22Rv1 (cell line): ENCODE measurements at regions not wholly inside any gene's neighbourhood (a gene's known extent, or its start where the extent isn't known, plus 50 kb on each side); places are given as distances from the start of the nearest gene placed in this dataset.

Experiments used
- H3K27ac ChIP-seq: fragments of 450-650 bp; 2 replicates; pipeline ENCODE4 v1.5.1; 2017
- ZFX ChIP-seq: fragments of 450-650 bp; IDR thresholded peaks from 2 replicates; pipeline ENCODE4 v1.6.1; 2017; ENCODE audit warnings: antibody characterized with exemption, borderline replicate concordance
- TF ChIP-seq, protein P1 (sequence below): fragments of 450-650 bp; IDR thresholded peaks from 2 replicates; pipeline ENCODE4 v1.5.1; 2017; ENCODE audit warnings: mild to moderate bottlenecking

DNA sequence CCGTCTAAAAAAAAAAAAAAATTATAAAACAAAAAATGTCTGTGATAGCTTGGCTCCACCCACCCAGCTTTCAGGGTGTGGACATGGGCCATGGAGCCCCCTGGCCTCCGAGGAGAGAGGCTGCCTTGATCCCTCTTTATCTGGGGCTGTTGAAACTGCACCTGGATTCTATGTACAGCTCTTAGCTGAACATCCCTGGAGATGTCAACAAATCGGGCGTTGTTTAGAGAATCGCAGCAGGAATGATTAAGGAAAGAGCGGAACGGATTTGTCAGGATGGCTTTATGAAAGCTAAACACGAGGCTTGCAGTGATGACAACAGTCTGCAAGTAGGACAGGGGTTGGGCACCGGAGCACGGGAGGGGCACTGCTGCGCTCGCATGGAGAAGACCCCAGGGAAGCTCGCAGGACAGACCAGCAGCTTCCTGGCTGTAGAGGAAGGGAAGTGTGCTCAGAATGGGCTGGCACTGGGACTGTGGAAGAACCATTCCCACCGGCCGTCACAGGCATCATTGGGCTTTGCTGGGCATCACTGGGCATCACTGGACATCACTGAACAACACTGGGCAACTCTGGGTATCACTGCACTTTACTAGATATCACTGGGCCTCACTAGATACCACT, 195.8 kb upstream of the FOXF1 start:
- H3K27ac ChIP-seq = no peak overlapping the region
- TF ChIP-seq, protein P1, sequence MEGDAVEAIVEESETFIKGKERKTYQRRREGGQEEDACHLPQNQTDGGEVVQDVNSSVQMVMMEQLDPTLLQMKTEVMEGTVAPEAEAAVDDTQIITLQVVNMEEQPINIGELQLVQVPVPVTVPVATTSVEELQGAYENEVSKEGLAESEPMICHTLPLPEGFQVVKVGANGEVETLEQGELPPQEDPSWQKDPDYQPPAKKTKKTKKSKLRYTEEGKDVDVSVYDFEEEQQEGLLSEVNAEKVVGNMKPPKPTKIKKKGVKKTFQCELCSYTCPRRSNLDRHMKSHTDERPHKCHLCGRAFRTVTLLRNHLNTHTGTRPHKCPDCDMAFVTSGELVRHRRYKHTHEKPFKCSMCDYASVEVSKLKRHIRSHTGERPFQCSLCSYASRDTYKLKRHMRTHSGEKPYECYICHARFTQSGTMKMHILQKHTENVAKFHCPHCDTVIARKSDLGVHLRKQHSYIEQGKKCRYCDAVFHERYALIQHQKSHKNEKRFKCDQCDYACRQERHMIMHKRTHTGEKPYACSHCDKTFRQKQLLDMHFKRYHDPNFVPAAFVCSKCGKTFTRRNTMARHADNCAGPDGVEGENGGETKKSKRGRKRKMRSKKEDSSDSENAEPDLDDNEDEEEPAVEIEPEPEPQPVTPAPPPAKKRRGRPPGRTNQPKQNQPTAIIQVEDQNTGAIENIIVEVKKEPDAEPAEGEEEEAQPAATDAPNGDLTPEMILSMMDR = no peak
- no peak for TF ChIP-seq ZFX

DNA sequence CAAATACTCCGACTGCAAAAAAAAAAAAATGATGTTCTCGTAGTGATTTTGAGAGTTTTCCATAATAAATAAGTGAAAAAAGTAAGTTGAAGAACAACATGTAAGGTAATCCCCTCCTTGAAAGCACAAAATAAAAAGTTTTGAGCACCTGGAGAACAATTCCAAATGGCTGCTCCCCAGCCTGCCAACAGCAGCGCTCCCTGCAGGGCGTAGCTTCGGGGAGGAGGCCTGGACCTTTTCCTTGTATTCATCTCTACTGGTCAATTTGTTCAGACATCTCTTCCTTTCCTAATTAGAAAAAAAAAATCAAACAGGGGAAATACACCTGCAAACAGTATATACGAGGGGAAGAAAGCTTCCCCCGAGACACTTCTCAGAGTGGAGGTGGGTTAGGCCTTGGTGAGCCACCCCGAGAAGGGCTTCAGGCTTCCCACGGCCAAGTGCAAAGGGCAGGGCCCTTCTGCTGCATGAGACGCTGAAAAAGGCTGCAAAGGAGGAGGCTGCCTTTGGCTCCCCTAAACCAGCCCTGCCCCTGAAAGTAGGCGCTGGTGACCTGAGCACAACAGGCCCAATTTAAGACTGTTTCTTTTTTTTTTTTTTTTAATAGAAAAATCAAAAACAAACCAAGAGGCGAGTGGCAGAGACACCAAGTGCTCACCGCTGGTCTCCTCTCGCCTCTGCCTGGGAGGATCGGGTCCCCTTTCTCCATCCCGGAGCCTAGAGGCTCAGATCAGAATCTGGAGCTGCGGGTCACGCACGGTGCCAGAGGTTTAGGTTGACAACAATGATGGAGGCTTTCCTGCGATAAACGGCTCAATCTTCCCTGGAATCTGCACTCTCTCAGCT, 193.1 kb upstream of the FOXF1 start:
- TF ChIP-seq, protein P1 = no peak
- no peak for TF ChIP-seq ZFX
- H3K27ac ChIP-seq = no peak overlapping the region

DNA sequence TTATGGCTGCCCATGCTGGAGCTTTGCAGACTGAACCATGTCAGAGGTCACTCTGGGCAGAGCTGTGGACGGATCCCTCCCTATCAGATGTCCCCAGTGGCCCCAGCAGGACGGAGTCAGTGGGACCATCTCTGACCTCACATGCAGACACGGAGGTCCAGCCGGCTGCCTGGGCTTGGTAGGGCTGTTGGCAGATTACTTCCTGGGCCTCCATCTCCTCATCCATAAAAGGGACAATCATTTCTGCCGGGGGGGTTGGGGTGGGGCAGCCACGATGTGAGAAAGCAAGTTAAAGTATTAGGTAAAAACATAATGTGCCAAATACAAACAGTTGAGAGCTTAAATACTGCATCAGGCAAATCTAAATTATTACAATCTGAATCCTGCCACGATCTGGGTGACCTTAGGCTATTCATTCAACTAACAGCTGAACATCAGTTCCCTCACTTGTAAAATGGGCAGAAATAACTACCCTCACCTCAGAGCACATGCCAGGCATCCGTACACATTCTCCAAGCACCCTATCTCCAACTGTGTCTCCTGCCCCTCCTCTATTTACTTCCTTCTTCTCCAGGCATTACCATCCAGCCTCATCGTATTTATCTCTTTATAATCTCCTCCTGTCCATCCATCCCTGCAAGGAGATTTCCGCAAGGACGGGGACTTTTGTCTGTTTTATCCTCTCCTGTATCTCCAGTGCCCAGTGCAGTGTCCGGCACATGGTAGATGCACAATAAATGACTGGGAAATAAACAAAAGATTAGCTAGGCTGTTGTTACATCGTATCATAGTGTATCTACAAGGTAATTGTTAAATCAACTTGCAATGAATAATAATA, 192.3 kb upstream of the FOXF1 start:
- H3K27ac ChIP-seq = no peak overlapping the region
- TF ChIP-seq ZFX = no peak
- TF ChIP-seq, protein P1 = no peak

DNA sequence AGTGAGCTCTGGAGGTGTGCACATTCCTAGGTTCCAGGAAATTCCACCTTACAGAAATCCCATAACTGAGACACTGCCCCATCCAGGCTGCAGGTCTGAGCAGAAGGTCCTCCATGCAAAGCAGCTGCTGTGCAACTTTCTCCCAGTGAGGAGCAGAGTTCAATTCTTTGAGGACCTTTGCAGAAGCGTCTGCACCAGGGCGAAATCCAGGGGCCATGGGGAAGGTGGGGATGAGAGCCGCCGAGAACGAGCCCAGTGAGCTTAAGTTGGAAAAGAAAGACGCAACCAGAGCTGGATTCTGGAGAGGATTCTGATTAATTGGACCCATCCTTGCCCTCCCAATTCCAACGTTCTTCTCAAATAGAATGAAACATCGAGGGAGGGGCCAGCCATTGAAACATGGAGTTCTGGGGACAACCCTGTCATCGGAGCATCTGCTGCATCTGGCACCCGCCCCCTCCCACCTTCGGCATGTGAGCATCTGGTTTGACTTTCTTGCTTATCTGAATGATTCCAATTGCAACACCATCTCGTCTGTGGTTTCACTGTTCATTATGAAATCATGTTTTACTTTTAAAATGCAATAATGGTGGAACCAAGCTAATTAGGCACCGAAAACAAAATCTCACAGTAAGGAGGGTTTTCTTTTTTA, 190.6 kb upstream of the FOXF1 start:
- H3K27ac ChIP-seq = no peak overlapping the region
- TF ChIP-seq ZFX = no peak
- TF ChIP-seq, protein P1 = no peak

DNA sequence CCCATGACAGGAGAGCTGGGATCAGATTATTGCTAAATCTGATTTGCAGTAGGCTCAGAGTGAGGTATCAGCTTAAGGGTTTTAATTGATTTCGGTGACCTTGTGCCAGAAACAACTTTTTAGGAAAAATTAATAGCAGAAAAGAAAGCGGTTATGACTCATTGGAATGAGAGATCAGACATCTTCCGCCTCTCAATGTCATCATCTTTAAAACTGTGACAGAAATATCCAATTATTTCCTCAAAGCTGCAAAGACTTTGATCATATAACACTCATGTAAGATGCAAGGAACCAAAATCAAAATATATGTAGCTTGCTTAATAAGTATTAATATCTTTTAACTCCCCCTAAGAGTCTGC, 190.1 kb upstream of the FOXF1 start:
- H3K27ac ChIP-seq = no peak overlapping the region
- TF ChIP-seq ZFX = no peak
- TF ChIP-seq, protein P1 = no peak

DNA sequence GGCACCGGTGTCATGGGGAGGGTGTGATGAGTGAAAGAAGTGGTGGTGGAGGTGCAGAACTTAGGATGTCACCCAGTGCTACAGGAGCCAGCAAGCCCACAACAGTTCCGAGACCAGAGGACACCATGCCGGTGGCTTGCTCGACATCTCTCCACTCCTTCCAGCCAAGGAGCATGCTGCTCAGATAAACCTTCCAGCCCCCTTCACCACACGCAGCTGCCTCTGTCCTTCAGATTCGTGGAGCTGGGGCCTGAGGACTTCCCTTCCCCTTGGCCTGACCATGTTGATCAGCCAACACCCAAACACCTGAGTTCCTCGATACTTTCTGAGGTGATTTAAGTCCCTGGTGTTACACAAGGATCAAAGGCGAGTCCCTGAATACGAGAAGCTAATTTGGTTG, 188.8 kb upstream of the FOXF1 start:
- TF ChIP-seq, protein P1 = no peak
- no peak for TF ChIP-seq ZFX

More for the DNA sequence above, 188.8 kb upstream of the FOXF1 start:
- no peak overlapping the region for H3K27ac ChIP-seq
